ENCODE measurements at regions not wholly inside any gene's neighbourhood (a gene's known extent, or its start where the extent isn't known, plus 50 kb on each side); places are given as distances from the start of the nearest gene placed in this dataset.

GRCh38 chr3:43206632-43207031, 79.7 kb upstream of the SNRK start:
- no peak for DNase-seq

GRCh38 chr3:43206105-43206504, 80.2 kb upstream of the SNRK start:
- no peak for DNase-seq

- no peak for DNase-seq
These were observed 83.3 kb upstream of the SNRK start for GRCh38 chr3:43203022-43203421.

- no peak for DNase-seq
These were observed 84.8 kb upstream of the SNRK start for GRCh38 chr3:43201581-43201980.

- no peak for DNase-seq
These were observed 86.6 kb upstream of the SNRK start for GRCh38 chr3:43199645-43200306.

- DNase-seq: no peak
These were observed 87.3 kb upstream of the SNRK start for GRCh38 chr3:43198791-43199644.

GRCh38 chr3:43198301-43198700, 88.0 kb upstream of the SNRK start:
- DNase-seq: no peak

GRCh38 chr3:43197181-43197580, 89.2 kb upstream of the SNRK start:
- no peak for DNase-seq

- DNase-seq: no peak
These were observed 89.6 kb upstream of the SNRK start for GRCh38 chr3:43196721-43197120.

GRCh38 chr3:43195115-43195498, 89.2 kb upstream of the POMGNT2 start:
- DNase-seq: no peak

GRCh38 chr3:43194490-43195114, 88.7 kb upstream of the POMGNT2 start:
- DNase-seq: peak; percentile 24

GRCh38 chr3:43194069-43194468, 88.2 kb upstream of the POMGNT2 start:
- DNase-seq: no peak

- no peak for DNase-seq
These were observed 86.1 kb upstream of the POMGNT2 start for GRCh38 chr3:43192028-43192427.

GRCh38 chr3:43191116-43191515, 85.2 kb upstream of the POMGNT2 start:
- no peak for DNase-seq

GRCh38 chr3:43190670-43191069, 84.8 kb upstream of the POMGNT2 start:
- no peak for DNase-seq

- no peak for DNase-seq
These were observed 82.1 kb upstream of the POMGNT2 start for GRCh38 chr3:43187836-43188479.

- no peak for DNase-seq
These were observed 80.1 kb upstream of the POMGNT2 start for GRCh38 chr3:43185983-43186314.

- no peak for DNase-seq
These were observed 79.5 kb upstream of the POMGNT2 start for GRCh38 chr3:43185274-43185982.

- DNase-seq: no peak
These were observed 77.6 kb upstream of the POMGNT2 start for GRCh38 chr3:43183456-43183855.

- DNase-seq: peak; percentile 15
These were observed 75.4 kb upstream of the POMGNT2 start for GRCh38 chr3:43181202-43181821.

- DNase-seq: no peak
These were observed 74.8 kb upstream of the POMGNT2 start for GRCh38 chr3:43180694-43181093.

GRCh38 chr3:43180027-43180426, 74.1 kb upstream of the POMGNT2 start:
- peak; percentile 16 for DNase-seq

All from effector CD4-positive, alpha-beta T cell (primary cell).